ENCODE measurements at regions not wholly inside any gene's neighbourhood (a gene's known extent, or its start where the extent isn't known, plus 50 kb on each side); places are given as distances from the start of the nearest gene placed in this dataset.
"Not testable (repeated sequence)": the region's sequence is repeated elsewhere in the genome, so short reads cannot be mapped to it uniquely, and the experiment has no call there.

DNA sequence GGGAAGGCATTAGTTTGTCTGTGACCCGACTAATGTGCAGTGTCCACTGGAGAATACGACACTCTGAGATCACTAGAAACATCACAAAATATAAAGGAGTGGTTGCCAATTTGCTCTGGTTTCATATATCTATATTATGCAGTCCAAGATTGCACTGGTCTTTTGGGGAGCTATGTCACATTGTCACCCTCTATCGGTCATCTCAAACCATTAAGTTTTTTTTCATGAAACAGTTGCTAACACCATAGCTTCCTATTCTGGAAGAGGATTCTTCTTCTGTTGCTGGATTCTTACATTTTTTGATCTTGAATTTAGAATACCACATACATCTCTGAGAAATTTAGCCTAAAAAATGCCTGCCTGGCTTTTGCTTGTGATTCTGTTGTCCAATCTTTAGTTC lies 168.6 kb downstream of the LACC1 start:
- DNase-seq (ENCODE audit: low spot score), result no peak
- ATAC-seq, result no peak
- intact Hi-C loops (cut with DNase I), result loop anchor here (10.0 kb wide), 1 partner anchor 386 kb away; no protein-coding TSS in a partner anchor

DNA sequence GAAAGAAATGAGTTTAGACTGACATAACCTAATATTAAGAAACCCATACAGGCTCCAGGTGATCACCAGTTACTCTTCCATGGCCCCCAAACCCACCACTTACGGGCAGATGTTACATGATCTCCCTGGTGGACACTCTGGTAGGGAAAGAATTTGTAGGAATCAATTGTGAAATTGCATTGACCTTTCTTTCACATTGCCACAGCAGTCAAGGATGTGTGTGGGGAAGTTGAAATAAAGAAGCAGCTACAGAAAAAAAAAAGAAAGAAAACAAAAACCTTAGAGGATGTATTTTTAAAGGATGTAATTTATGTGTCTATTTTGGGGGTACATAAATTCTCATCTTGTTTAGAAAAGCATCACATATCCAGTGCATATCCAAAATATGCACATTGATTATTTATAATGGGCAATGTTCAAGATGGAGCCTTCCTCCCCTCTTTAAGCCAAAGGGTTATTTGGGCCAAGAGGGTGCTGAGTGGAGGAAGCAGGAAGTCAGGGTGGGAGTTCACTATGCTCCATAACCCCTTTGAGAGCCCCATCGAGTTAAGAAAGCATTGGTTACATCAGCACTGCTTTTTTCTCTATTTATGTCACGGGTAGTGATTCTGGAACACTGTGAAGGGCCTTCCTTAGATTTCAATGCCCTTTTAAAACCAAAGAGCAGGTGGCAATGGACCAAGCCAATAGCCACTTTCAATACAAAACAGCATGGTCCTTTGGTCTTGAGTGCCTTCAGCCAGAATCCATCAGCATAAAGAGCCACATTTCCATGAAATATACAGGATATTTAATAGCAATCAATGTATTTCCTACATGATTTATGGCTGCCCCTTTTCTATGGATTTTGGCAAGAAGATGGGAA lies 169.6 kb downstream of the LACC1 start:
- ATAC-seq (no peak), DNase-seq (ENCODE audit: low spot score) (no peak)
- intact Hi-C loops (cut with DNase I), result loop anchor here (10.0 kb wide), 1 partner anchor 385 kb away; no protein-coding TSS in a partner anchor

DNA sequence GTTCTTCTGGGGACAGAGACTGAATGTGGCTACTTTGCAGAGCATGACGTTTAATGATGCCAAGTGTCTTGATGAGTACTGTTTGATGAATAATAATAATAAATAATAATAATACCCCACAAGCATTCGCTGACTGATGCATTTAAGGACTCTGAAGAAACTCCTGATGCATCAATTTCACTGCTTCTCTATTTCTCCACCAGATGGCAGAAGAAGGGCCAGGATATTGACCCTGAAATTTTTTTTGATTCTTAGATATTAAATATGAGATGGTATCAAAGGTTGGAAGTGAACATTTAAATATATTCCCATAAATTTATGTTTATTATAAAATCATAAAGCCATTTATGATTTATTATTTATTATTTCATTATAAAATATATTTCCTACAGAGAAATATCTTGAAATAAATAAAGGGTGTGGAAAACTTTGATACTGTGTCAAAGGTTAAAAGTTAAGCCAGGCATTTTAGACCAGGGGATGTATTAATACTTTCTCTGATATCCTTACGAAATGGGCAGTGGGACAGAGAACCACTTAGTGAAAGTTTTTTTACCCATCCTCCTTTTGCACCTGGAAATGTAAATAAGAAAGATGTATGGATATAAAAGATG lies 170.9 kb downstream of the LACC1 start:
- intact Hi-C loops (cut with DNase I), result no loop called here
- no peak for ATAC-seq
- no peak for DNase-seq (ENCODE audit: low spot score)

DNA sequence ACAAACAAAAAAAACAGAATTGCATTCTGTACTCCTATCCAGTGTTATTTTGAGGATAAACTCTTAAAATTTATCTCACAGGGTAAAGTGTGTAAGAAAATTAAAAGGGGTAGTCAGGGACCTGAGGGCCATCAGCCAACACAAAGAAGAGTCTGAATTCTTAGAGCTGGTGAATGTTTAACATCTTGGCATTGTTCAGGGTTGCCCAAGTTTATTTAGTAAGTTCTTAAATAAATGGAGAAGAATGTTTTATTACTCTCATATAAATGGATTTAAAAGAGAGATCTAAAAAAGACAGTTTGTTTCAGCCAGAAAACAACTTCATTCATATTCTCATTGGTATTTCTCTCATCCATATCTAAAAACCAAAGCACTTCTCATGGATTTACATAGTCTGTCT lies 171.7 kb downstream of the LACC1 start:
- ATAC-seq (no peak), DNase-seq (ENCODE audit: low spot score) (no peak)
- intact Hi-C loops (cut with DNase I), result no loop called here

DNA sequence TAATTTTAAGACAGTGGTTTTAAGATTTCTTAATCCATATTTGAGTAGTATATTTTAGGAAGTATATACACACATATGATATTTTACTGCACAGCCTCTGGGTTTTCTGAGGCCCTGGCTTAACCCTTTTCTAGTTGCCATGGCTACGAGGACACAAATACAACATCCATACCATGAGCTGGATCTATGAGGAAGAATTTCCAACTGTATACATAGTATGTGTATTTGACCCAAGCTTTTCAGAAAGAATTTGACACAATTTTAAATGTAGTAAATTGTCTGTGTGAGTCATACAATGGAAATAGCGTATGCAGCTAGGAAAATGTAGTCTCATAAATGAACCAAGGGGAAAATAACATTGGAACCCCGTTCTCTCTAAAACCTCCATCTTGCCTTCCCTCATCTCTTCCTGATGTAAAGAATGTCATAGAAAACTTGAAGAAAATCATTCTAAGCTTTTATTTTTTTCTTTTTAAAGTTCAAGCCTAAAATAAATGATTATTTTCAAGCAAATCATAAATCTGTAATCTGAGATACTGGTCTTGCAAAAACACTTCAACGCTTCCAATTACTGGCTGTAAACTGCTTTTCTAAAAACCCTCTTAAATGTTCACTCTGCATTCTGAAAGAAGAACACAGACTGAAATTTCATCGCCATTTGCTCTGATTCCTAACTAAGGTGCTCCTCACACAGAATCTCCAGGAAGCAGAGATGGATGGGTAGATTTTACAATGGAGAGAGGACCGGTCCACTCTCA lies 172.4 kb downstream of the LACC1 start:
- no peak for DNase-seq (ENCODE audit: low spot score)
- intact Hi-C loops (cut with DNase I), result no loop called here
- ATAC-seq, result no peak

DNA sequence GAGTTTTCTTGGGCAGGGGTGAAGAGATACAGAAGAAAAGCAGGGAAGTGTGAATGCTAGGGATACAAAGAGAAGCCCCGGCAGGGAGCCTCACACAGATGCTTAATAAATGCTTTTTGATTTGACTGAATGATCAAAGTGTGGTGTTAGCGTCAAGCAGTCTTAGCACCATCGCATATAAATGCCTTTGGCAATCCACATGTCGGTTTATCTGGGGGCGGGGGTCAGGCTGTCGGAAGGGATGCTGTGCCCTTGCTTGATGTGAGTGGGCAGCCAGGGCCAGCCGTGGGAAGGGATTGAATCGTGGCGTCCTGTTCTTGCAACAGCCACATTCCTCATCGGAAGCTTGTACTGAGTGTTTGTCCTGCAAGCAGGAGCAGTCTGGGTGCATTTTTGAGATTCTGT lies 173.1 kb downstream of the LACC1 start:
- intact Hi-C loops (cut with DNase I), result no loop called here
- DNase-seq (ENCODE audit: low spot score) (no peak), ATAC-seq (peak; percentile 74)

DNA sequence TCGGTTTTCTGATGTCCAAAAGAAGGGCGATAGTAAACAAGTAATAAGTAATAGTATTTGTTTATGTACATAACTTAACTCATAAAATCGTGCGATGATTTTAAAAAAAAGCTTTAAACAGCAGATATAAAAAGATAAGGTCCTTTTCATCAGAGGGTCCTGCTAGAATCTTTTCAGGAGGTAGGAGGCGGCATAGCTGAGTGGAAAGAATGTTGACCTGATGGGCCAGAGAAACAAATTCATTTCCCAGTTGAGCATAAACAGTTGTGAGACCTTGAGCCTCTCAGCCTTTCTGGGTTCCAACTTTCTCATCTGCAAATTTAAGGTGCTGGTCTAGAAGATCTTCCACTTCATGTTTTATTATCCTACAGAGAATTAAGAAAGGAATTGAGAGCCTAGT lies 173.5 kb downstream of the LACC1 start:
- DNase-seq (ENCODE audit: low spot score) (no peak), ATAC-seq (peak; percentile 71)
- intact Hi-C loops (cut with DNase I), result no loop called here

DNA sequence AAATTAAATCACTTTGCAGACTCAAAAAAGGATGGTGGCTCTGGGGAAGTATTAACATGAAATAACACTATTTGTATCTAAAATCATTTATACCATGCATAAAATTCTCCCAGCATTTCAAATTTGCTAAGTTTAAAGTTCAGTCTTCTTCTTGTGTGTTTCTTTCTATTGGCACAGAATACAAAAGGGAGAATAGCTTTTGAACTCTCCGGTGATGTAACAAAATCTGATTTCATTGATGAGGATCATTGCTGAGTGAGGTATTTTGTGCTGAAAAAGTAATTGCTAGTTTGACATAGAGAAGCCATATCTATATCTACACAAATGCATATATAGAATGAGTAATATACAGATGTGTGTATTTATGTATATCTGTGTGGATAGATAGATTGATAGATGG lies 174.8 kb downstream of the LACC1 start:
- intact Hi-C loops (cut with DNase I), result no loop called here
- DNase-seq (ENCODE audit: low spot score) (no peak), ATAC-seq (no peak)

DNA sequence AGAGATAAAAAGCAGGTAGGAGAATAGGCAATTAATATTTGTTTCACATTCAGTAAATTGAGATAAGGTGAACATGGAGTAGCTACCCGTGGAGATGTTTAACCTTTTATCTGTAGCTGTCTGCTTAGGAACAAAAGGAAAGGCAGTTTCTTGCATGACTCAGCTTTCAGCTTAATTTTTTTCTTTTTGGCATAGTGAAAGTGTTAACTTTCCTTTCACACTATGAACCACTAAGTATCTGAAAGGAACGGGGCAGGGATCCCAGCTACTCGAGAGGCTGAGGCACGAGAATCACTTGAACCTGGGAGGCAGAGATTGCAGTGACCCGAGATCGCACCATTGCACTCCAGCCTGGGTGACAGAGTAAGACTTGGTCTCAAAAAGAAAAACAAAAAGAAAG lies 176.0 kb downstream of the LACC1 start:
- DNase-seq (ENCODE audit: low spot score); ATAC-seq: not testable (repeated sequence)

DNA sequence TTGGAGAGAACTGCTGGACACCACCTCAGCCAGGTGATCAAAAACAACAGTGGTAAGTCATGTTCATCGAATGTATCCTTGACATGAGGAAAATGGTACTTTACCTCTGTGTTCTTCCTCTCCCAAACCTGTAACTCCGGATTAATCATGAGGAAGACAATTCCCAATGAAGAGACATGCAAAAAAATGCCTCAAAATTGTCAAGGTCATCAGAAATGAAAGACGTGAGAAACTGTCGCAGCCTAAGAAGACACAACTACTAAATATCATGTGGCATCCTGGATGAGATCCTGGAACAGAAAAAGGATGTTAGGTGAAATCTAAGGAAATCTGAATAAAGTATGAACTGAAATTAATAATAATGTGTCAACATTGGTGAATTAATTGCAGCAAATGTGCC lies 178.4 kb downstream of the LACC1 start:
- no peak for DNase-seq (ENCODE audit: low spot score)
- intact Hi-C loops (cut with DNase I), result no loop called here
- ATAC-seq, result no peak

More for the DNA sequence above, 176.0 kb downstream of the LACC1 start:
- intact Hi-C loops (cut with DNase I), result not testable (repeated sequence)

DNA sequence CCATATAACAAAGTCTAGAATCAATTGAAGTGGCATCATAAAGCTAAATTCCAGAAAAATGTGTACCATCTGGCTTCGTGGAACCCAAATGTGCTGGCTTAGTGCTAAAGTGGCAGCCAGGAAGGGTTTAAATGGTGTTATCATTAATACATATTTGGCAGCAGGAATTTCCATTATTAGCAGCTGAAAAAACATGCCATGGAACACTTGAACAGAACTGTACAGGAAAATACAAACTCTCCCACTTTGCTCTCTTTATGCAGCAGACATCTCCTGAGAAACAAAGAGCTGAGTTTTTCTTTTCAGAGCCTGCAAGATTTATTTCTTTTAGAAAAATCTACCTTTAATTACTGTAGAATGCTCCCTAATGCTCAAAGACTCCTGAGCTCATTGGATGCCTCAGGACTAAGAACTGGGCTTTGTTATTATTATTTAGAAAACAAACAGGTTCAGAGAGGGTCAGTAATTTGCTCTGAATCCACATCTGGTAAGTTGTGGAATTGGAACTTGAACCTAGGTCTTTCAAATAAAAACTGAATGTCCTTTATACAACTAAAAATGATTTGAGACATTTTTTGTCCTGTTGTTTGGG lies 179.0 kb downstream of the LACC1 start:
- DNase-seq (ENCODE audit: low spot score), result no peak
- intact Hi-C loops (cut with DNase I), result no loop called here
- ATAC-seq, result peak; percentile 65

DNA sequence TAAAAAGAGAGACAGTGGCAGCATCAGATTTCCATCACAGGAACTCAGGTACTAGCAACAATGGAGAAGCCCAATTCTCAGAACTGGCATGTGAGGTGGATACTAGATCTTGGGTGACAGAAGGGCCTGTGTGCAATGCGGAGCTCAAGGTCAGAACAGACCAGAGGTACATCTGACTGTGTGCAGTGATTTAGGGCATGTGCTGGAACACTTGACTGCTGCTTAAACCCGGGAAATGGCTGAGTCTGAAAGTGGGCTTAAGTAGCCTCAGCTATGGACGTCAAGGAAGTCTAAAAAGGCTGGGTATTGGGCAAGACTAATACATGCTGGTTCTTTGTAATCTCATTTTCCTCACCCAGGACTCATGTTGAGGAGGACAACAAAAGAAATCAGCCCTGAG lies 182.2 kb downstream of the LACC1 start:
- intact Hi-C loops (cut with DNase I), result no loop called here
- DNase-seq (ENCODE audit: low spot score) (no peak), ATAC-seq (no peak)

DNA sequence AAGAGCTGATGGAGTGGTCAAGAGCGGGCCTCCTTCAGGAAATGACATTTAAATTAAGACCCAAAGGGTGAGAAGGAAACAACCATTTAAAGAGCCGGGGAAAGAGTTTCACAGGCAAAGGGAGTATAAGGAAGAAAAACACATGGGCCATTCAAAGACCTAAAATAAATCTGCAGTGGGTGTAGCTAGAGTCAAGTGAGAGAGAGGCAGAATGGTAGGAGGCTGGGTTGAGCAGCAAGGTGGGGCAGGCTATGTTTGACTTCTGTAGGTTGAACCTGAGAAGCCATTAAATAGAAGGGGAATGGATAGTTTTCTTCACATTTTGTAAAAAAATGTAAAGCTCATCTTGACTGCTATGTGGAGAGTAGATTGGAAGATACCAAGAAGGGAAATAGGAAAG lies 183.8 kb downstream of the LACC1 start:
- ATAC-seq (no peak), DNase-seq (ENCODE audit: low spot score) (no peak)
- intact Hi-C loops (cut with DNase I), result no loop called here

DNA sequence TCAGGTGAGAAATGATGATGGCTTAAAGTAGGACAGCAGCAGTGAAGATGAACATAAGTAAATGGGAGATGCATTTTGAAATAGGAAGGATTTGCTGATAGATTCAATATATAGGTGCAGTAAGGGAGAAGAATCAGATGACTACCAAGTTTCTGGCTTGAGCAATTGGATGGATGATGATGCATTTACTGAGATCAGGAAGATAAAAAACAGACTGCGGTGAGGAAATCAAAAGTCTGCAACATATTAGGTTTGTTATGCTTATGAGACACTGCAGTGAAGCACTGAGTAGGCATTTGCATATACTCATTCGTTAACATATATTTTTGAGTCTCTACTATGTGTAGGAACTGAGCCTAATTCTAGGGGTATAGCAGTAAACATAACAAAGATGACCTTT lies 184.2 kb downstream of the LACC1 start:
- intact Hi-C loops (cut with DNase I), result no loop called here
- ATAC-seq (no peak), DNase-seq (ENCODE audit: low spot score) (no peak)

DNA sequence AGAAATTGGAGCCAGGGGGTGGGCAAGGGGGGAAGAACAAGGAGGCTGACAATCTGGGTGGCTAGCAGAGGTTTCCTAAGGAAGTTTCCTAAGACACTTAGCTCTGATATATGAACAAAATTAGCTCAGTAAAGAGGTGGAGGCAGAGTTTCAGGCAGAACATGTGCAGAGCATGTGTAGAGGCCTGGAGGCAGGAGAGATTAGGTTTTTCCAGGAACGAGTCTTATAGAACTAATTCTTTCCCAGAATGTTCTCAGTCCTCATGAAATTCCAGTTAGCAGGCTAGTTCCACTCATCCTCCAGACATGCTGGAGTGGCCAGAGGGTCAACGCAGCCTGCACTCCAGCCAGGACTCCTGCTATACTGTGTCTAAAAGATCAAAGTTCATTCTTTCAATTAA lies 184.7 kb downstream of the LACC1 start:
- DNase-seq (ENCODE audit: low spot score) (no peak), ATAC-seq (no peak)
- intact Hi-C loops (cut with DNase I), result no loop called here

DNA sequence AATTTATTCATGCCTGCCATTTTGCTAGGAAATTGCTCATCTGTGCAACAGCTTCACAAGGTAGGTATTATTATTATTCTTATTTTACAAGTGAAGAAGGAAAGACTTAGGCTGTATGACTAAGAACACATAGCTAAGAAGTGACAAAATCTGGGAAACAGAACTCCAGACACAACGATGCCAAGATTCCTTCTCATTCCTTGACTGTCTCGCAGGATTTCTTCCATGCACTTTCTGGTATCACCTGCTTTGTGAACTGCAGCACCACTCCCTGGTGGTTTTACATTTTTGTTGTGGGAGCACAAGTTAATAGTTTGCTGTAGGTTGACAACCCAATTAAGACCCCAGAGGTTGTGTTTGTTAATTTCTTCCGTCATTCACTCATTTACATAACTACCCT lies 188.5 kb downstream of the LACC1 start:
- intact Hi-C loops (cut with DNase I), result no loop called here
- no peak for DNase-seq (ENCODE audit: low spot score)
- ATAC-seq, result no peak

DNA sequence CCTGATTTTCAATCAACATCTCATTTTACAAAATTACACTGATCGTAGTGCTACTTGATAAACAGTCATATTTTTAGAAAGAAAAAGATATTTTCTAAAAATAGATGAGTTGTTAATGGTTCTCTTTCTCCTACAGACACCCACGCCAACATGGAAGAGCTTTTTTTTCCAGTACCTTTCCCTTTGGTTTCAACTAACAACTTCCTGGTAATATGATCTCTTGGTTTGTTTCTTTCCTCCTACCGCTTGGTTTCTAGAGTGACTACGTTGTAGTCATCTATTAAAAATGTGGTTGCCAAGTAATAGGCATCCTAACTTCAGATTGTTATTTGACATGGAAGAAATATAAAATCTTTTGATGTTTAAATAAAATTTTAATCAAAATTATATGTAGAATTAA lies 189.0 kb downstream of the LACC1 start:
- intact Hi-C loops (cut with DNase I), result no loop called here
- ATAC-seq, result no peak

DNA sequence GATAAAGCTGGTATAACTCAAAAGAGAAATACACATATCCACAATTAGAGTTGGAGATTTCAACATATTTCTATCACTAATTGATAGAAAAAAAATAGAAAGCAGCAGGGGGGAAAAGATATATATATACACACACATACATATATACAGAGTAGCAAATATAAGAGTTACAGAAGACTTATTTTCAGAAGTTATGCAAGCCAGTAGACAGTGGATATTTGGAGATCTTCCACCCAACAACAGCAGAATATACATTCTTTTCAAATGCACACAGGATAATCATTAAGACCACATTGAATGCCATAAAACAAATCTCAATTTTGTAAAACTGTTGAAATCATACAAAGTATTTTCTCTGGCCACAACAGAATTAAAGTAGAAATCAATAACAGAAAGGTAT lies 192.8 kb downstream of the LACC1 start:
- intact Hi-C loops (cut with DNase I), result no loop called here
- DNase-seq (ENCODE audit: low spot score) (no peak), ATAC-seq (no peak)

More for the DNA sequence above, 189.0 kb downstream of the LACC1 start:
- no peak for DNase-seq (ENCODE audit: low spot score)

DNA sequence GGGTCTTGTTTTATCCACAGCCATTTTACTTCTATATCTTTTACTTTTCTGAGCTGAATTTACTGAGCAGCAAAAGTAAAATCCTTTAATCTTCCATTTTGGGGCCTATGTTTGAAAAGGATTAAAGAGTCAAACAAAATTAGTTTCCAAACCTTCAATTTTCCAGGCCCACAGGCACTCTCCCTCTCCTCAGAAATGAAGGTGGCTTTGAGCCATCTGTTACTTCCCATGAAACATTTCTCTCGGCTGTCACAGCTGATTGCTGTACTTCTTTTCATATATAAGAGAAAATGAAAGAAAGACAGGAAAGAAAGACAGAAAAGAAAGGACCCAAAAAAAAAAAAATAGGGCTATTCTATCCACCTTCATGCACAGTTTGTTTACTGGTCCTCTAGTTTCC lies 194.9 kb downstream of the LACC1 start:
- intact Hi-C loops (cut with DNase I), result no loop called here
- no peak for ATAC-seq
- DNase-seq (ENCODE audit: low spot score), result no peak

DNA sequence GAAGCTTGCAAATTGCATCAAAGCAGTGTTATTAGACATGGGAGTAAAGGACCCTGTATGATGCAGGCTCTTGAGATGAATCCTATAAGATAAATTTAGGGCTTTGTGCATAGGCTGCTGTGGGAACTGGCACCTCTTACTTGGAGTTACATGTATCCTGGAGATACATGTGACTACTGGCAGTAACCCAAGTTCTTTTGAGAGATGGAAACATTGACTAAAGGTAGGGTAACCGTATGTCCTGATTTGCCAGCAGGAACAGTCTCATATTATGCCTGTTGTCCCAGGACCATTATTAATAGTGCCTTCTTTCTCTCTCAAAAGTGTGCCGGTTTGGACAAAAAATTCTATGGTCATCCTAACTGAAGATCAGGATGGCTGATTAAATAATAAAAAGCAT lies 195.4 kb downstream of the LACC1 start:
- DNase-seq (ENCODE audit: low spot score) (no peak), ATAC-seq (no peak)
- intact Hi-C loops (cut with DNase I), result no loop called here
